ENCODE measurements at regions not wholly inside any gene's neighbourhood (a gene's known extent, or its start where the extent isn't known, plus 50 kb on each side); places are given as distances from the start of the nearest gene placed in this dataset.

DNA sequence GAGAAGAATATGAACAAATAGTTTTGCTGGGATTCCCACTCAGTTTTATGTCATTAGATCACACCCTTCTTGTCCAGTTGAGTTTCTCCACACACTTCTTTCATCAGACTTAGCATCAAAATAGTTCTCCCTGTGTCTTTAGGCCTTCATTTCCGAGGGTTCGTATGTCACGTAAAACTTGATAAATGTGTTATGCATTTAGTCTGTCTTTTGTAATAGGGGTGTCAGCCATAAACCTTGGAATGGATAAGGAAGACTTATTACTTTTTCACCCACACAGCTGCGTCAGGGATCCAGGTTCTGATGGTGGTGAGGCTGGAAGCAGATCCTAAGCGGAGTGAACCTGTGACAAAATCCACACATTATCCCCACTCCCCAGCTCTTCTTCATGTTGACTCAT is 246.8 kb downstream of the CD83 start:
- no peak for TF ChIP-seq POLR2AphosphoS5 (IDR thresholded peaks at IDR 0.05; ENCODE audit: low read depth, low read length)
- no peak for TF ChIP-seq TAF1 (IDR thresholded peaks at IDR 0.05; ENCODE audit: borderline replicate concordance, insufficient read depth, low read length)
- no peak for TF ChIP-seq SIN3A (IDR thresholded peaks at IDR 0.05; ENCODE audit: borderline replicate concordance, insufficient read depth, low read length)
- TF ChIP-seq, protein P1, sequence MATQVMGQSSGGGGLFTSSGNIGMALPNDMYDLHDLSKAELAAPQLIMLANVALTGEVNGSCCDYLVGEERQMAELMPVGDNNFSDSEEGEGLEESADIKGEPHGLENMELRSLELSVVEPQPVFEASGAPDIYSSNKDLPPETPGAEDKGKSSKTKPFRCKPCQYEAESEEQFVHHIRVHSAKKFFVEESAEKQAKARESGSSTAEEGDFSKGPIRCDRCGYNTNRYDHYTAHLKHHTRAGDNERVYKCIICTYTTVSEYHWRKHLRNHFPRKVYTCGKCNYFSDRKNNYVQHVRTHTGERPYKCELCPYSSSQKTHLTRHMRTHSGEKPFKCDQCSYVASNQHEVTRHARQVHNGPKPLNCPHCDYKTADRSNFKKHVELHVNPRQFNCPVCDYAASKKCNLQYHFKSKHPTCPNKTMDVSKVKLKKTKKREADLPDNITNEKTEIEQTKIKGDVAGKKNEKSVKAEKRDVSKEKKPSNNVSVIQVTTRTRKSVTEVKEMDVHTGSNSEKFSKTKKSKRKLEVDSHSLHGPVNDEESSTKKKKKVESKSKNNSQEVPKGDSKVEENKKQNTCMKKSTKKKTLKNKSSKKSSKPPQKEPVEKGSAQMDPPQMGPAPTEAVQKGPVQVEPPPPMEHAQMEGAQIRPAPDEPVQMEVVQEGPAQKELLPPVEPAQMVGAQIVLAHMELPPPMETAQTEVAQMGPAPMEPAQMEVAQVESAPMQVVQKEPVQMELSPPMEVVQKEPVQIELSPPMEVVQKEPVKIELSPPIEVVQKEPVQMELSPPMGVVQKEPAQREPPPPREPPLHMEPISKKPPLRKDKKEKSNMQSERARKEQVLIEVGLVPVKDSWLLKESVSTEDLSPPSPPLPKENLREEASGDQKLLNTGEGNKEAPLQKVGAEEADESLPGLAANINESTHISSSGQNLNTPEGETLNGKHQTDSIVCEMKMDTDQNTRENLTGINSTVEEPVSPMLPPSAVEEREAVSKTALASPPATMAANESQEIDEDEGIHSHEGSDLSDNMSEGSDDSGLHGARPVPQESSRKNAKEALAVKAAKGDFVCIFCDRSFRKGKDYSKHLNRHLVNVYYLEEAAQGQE (IDR thresholded peaks at IDR 0.05; ENCODE audit: insufficient read depth in 1 of 2, low read depth in 2 of 2, low read length in 2 of 2), result no peak
- no peak for TF ChIP-seq FOXP2 (optimal IDR thresholded peaks at IDR 0.05; ENCODE audit: borderline replicate concordance, extremely low read depth, extremely low read length, insufficient read depth)
